ENCODE measurements at regions not wholly inside any gene's neighbourhood (a gene's known extent, or its start where the extent isn't known, plus 50 kb on each side); places are given as distances from the start of the nearest gene placed in this dataset.

GRCh38 chr10:10677479-10677878 lies 340.2 kb upstream of the CELF2 start:
- peak; percentile 41 for TF ChIP-seq CTCF (IDR thresholded peaks at IDR 0.05; ENCODE audit: insufficient read depth, low read length, poor library complexity, severe bottlenecking)
- no peak overlapping the region for H3K4me3 ChIP-seq (ENCODE audit: low read depth, low read length)
- H3K27me3 ChIP-seq (ENCODE audit: control insufficient read depth, insufficient read depth, low read length), result no peaks in the 10 kb centered on the region
- H3K36me3 ChIP-seq (ENCODE audit: control insufficient read depth, insufficient read depth, low read length), result no peaks in the 10 kb centered on the region
- peak; percentile 9 for DNase-seq (ENCODE audit: low read depth)

GRCh38 chr10:10680496-10680895 lies 337.2 kb upstream of the CELF2 start:
- TF ChIP-seq CTCF (IDR thresholded peaks at IDR 0.05; ENCODE audit: insufficient read depth, low read length, poor library complexity, severe bottlenecking), result no peak
- no peak for DNase-seq (ENCODE audit: low read depth)
- no peak overlapping the region for H3K4me3 ChIP-seq (ENCODE audit: low read depth, low read length)
- no peaks in the 10 kb centered on the region for H3K27me3 ChIP-seq (ENCODE audit: control insufficient read depth, insufficient read depth, low read length)
- no peaks in the 10 kb centered on the region for H3K36me3 ChIP-seq (ENCODE audit: control insufficient read depth, insufficient read depth, low read length)

GRCh38 chr10:10684972-10685371 lies 332.7 kb upstream of the CELF2 start:
- no peaks in the 10 kb centered on the region for H3K27me3 ChIP-seq (ENCODE audit: control insufficient read depth, insufficient read depth, low read length)
- TF ChIP-seq CTCF (IDR thresholded peaks at IDR 0.05; ENCODE audit: insufficient read depth, low read length, poor library complexity, severe bottlenecking), result no peak
- no peaks in the 10 kb centered on the region for H3K36me3 ChIP-seq (ENCODE audit: control insufficient read depth, insufficient read depth, low read length)
- no peak overlapping the region for H3K4me3 ChIP-seq (ENCODE audit: low read depth, low read length)
- no peak for DNase-seq (ENCODE audit: low read depth)

GRCh38 chr10:10685566-10685965 lies 332.1 kb upstream of the CELF2 start:
- no peaks in the 10 kb centered on the region for H3K27me3 ChIP-seq (ENCODE audit: control insufficient read depth, insufficient read depth, low read length)
- TF ChIP-seq CTCF (IDR thresholded peaks at IDR 0.05; ENCODE audit: insufficient read depth, low read length, poor library complexity, severe bottlenecking), result no peak
- H3K4me3 ChIP-seq (ENCODE audit: low read depth, low read length), result no peak overlapping the region
- no peak for DNase-seq (ENCODE audit: low read depth)
- H3K36me3 ChIP-seq (ENCODE audit: control insufficient read depth, insufficient read depth, low read length), result no peaks in the 10 kb centered on the region

- no peak for TF ChIP-seq CTCF (IDR thresholded peaks at IDR 0.05; ENCODE audit: insufficient read depth, low read length, poor library complexity, severe bottlenecking)
- H3K27me3 ChIP-seq (ENCODE audit: control insufficient read depth, insufficient read depth, low read length), result no peaks in the 10 kb centered on the region
- H3K4me3 ChIP-seq (ENCODE audit: low read depth, low read length), result no peak overlapping the region
- DNase-seq (ENCODE audit: low read depth), result no peak
- H3K36me3 ChIP-seq (ENCODE audit: control insufficient read depth, insufficient read depth, low read length), result no peaks in the 10 kb centered on the region
Observed at GRCh38 chr10:10687751-10688150, 329.9 kb upstream of the CELF2 start.

GRCh38 chr10:10699427-10699826 lies 318.2 kb upstream of the CELF2 start:
- no peak for DNase-seq (ENCODE audit: low read depth)
- Histone ChIP-seq H3K36me3 (ENCODE audit: control insufficient read depth, insufficient read depth, low read length) (no peaks in the 10 kb centered on the region), H3K27me3 (ENCODE audit: control insufficient read depth, insufficient read depth, low read length) (no peaks in the 10 kb centered on the region), H3K4me3 (ENCODE audit: low read depth, low read length) (no peak overlapping the region)
- no peak for TF ChIP-seq CTCF (IDR thresholded peaks at IDR 0.05; ENCODE audit: insufficient read depth, low read length, poor library complexity, severe bottlenecking)

All from kidney epithelial cell (primary cell).